ENCODE measurements at regions not wholly inside any gene's neighbourhood (a gene's known extent, or its start where the extent isn't known, plus 50 kb on each side); places are given as distances from the start of the nearest gene placed in this dataset.

GRCh38 chr10:47222461-47222860 lies 77.5 kb upstream of the GDF10 start:
- H3K4me3 ChIP-seq (ENCODE audit: low read depth, low read length), result no peak overlapping the region
- no peak for DNase-seq (ENCODE audit: low read depth)
- TF ChIP-seq CTCF (conservative IDR thresholded peaks at IDR 0.05; ENCODE audit: low read depth, low read length), result no peak

GRCh38 chr10:47223236-47223635 lies 76.8 kb upstream of the GDF10 start:
- DNase-seq (ENCODE audit: low read depth), result no peak
- H3K4me3 ChIP-seq (ENCODE audit: low read depth, low read length), result no peak overlapping the region
- TF ChIP-seq CTCF (conservative IDR thresholded peaks at IDR 0.05; ENCODE audit: low read depth, low read length), result no peak

GRCh38 chr10:47224546-47225218 lies 75.3 kb upstream of the GDF10 start:
- DNase-seq (ENCODE audit: low read depth), result no peak
- TF ChIP-seq CTCF (conservative IDR thresholded peaks at IDR 0.05; ENCODE audit: low read depth, low read length), result no peak

DNA sequence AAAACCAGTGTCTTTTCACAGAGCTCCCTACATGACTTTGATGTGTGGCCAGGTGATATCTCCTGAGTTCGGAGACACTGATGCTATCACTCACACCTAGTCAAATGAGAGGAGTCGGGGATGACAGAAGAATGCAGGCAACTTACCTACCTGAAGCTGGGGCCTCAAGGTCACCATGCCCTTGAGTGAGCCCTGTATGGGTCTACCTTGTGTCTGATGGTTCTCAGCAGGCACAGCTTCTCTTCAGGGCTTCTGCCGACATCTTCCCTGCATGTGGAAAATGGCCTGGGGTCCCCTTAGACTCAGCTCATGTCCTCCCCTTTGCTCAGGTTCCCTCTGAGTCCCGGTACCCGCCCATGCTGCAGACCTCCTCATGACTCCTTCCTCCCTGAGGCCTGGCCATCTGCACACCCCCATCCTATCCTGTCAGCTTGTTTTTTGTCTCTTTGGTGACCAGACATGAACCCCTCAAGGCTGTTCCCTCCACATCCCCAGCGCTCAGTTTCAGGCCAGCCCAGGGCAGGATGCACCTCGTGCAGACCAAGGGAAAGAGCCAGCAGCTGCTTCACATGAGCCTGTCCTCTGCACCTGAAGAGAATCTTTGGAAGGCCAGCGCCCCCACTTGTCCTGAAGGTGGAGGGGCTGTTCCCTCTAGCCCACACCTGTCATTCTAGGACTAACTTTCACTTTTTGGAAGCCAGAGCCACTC lies 74.6 kb upstream of the GDF10 start:
- no peak for DNase-seq (ENCODE audit: low read depth)
- H3K4me3 ChIP-seq (ENCODE audit: low read depth, low read length), result no peak overlapping the region
- no peak for TF ChIP-seq CTCF (conservative IDR thresholded peaks at IDR 0.05; ENCODE audit: low read depth, low read length)

More at GRCh38 chr10:47224546-47225218, 75.3 kb upstream of the GDF10 start:
- no peak overlapping the region for H3K4me3 ChIP-seq (ENCODE audit: low read depth, low read length)

DNA sequence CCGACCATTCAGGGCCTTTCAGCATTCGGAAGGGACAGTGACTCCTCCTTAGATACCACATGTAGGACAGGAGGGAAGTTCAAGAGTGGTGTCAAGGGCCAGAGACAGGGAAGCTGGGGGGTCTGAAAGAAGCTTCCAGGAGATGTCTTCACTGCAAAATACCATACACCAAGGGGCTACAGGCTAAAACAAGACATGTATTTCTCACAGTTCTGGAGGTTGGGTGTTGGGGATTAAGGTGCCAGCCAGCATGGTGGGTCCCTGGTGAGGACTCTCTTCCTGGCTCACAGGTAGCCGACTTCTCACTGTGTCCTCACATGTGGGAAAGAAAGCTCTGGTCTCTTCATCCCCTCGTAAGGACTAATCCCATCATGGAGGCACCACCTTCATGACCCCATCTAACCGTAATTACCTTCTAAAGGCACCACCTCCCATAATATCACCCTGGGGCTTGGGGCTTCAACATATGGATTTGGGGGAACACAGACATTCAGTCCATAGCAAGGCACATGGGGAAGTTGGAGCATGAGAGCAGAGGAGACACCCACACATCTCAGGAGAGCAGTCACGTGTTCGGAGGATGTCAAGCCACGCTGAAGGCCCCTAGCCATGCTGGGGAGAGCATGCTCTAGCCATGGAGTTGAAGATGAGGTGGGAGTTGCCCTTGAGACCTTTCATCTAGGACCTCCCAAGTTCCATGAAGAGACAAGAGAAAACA lies 73.9 kb upstream of the GDF10 start:
- no peak for DNase-seq (ENCODE audit: low read depth)
- no peak for TF ChIP-seq CTCF (conservative IDR thresholded peaks at IDR 0.05; ENCODE audit: low read depth, low read length)
- no peak overlapping the region for H3K4me3 ChIP-seq (ENCODE audit: low read depth, low read length)

DNA sequence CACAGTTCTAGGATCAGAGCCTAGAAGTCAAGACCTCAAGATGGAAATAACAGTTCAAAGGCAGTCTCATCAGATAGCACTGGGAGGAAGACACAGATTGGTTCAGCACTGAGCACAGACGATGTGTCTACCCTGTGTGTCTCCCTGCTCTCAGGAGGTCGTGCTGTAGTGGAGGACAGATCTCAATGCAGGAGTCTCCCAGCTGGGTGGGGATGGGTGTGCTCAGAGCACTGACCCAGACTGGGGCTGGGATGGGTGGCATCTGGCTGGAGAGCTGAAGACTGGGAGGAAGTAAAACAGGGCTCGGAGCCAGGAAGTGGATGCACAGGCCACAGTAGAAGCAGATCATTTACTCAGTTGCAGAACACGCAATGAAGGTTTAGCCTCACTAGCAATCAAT lies 69.5 kb upstream of the GDF10 start:
- DNase-seq (ENCODE audit: low read depth), result no peak
- TF ChIP-seq CTCF (conservative IDR thresholded peaks at IDR 0.05; ENCODE audit: low read depth, low read length), result no peak
- no peak overlapping the region for H3K4me3 ChIP-seq (ENCODE audit: low read depth, low read length)

All from epithelial cell of proximal tubule (primary cell).